ENCODE measurements at regions not wholly inside any gene's neighbourhood (a gene's known extent, or its start where the extent isn't known, plus 50 kb on each side); places are given as distances from the start of the nearest gene placed in this dataset.
"Not testable (repeated sequence)": the region's sequence is repeated elsewhere in the genome, so short reads cannot be mapped to it uniquely, and the experiment has no call there.

DNA sequence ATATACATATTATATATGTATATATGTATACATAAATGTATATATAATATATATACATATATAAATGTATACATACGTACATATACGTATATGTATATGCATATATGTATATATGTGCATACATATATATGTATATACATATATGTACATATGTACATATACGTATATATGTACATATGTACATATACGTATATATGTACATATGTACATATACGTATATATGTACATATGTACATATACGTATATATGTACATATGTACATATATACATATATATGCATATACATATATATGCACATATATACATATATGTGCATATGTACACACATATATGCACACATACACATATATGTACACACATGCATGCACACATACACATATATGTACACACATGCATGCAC, 627.3 kb upstream of the LRRTM1 start:
- TF ChIP-seq, protein P1, sequence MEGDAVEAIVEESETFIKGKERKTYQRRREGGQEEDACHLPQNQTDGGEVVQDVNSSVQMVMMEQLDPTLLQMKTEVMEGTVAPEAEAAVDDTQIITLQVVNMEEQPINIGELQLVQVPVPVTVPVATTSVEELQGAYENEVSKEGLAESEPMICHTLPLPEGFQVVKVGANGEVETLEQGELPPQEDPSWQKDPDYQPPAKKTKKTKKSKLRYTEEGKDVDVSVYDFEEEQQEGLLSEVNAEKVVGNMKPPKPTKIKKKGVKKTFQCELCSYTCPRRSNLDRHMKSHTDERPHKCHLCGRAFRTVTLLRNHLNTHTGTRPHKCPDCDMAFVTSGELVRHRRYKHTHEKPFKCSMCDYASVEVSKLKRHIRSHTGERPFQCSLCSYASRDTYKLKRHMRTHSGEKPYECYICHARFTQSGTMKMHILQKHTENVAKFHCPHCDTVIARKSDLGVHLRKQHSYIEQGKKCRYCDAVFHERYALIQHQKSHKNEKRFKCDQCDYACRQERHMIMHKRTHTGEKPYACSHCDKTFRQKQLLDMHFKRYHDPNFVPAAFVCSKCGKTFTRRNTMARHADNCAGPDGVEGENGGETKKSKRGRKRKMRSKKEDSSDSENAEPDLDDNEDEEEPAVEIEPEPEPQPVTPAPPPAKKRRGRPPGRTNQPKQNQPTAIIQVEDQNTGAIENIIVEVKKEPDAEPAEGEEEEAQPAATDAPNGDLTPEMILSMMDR (IDR thresholded peaks at IDR 0.05) = not testable (repeated sequence)
- TF ChIP-seq EP300, POLR2A (IDR thresholded peaks at IDR 0.05): not testable (repeated sequence)

Measured in ovary (tissue), 3 donors.